ENCODE measurements at regions not wholly inside any gene's neighbourhood (a gene's known extent, or its start where the extent isn't known, plus 50 kb on each side); places are given as distances from the start of the nearest gene placed in this dataset.

DNA sequence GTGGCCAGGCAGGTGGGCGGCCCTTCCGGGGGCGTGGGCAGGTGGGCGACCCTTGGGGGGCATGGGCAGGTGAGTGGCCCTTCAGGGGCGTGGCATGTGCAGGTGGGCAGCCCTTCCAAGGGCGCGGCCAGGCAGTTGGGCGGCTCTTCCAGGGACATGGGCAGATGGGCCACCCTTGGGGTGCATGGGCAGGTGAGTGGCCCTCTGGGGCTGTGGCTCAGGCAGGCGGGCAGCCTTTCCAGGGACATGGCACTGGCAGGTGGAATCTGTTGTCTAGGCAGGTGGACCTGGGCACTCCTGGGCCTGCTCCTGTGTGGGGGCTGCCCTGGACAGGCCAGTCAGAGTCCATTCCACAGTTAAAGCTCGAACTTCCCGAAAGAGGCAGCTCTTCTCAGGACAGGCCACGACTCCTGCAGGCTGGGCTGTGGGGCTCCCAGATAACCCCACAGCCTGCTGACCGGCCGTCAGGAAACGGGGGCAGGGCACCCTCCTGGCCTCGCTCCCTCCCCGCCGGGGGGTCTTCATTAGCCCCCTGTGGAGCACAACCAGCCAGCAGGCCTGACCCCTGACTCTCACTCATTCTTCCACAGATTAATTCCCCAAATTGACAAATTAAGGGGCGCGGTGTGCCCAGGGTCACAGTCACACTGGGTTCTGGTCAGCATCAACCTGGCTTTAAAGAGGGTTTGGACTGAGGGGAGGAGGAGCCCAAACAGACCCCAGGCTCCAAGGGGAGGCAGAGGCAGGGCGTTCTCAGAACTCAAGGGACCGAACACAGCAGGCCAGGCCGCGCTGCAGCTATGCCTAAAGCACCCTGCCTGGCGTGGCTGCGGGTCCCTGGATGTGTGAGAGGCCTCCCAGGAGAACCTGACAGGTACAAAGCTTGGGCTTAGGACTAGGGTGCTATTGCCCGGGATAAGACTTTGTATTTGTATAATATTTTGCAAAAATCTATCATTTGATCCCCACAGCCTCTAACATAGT, 130.0 kb downstream of the DLL1 start:
- DNase-seq (ENCODE audit: low read depth) = no peak

DNA sequence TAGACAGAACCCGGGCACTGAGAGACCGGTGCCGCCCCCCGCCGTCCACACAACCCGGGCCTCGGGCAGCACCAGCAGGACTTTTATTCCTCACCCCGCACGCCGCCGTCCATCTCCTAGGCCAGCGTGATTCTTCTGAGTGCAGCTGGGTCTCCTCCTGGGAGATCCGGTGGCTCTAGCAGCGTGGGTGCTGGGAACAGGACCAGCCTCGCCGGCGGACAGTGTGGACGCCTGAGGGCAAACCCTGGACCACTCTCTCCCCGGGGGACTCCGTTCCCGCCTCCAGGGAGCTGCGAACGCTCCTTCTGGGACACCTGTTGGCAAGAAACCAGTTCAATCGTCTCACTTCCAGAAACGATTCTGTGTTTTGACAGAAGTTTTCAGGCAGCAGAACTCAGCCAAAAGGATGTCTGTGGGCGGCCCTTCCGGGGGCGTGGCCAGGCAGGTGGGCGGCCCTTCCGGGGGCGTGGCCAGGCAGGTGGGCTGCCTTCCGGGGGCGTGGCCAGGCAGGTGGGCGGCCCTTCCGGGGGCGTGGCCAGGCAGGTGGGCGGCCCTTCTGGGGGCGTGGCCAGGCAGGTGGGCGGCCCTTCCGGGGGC, 130.7 kb downstream of the DLL1 start:
- no peak for DNase-seq (ENCODE audit: low read depth)

DNA sequence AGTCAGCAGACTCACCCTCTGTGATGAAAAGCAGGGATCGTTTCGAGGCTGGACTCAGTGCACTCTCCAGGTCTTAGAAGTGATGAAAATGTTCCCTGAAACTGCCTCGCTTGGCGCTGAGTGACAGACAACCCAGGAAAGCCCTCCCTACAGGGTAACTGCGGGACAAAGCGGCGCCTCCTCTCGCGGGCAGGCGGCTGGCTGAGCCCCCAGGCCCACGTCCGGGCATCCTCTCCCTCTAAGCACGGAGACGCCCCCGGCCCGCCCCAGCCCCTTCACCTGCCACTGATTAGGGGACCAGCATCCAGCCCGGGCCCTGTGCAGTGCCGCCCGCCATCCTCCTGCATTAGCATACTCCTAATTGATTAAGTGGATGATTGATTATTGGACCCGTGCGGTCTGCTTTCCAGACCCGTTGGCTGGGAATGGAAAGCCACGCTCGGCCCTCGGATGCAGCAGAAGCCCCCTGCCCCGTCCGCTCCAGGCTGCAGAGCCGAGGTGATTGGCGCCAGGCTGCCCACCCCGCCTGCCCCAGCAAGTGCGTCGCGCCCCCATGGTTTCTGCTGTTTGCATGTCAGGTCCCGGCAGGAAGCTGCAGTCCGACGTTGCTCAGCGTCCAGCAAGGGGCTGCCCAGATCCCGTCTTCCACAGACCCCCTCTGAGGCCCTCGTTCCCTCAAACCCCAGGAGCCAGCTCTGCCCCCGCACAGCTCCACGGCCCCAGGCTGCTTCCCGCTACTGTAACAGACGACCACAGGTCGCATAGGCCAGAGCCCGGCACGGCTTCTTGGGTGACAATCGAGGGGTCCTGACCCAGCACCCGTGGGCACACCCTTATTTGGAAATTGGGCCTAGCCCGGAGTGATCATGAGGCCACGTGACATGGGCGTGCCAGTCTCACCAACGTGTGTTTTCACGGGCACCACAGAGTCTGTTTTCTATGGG, 131.6 kb downstream of the DLL1 start:
- no peak for DNase-seq (ENCODE audit: low read depth)

DNA sequence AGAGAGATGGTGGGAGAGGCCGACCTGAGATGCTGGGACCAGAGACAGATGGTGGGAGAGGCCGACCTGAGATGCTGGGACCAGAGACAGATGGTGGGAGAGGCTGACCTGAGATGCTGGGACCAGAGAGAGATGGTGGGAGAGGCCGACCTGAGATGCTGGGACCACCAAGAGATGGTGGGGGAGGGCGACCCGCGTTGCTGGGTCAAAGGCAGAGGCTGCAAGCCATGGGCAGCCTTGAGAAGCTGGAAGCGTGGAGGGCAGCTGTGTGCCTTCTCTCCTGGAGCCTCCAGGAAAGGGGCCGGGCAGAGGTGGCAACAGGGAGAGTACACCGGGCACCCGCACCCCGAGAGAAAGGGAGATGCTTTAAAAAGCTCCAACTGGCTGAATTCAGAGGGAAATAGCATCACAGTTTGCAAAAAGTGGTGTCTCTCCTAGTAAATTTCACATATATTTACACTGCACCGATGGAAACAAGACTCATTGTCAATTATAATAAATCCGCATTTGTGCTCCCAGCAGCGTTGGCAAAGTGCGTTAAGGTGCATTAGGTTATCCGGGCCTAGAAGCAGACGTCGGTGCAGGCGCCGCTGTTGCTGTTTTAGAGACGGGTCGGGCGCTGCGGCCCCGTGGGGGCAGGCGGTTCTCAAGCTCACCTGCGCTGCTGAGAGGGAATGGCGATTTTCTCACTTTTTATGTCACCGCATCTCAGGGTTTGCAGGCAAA, 132.4 kb downstream of the DLL1 start:
- DNase-seq (ENCODE audit: low read depth) = no peak

DNA sequence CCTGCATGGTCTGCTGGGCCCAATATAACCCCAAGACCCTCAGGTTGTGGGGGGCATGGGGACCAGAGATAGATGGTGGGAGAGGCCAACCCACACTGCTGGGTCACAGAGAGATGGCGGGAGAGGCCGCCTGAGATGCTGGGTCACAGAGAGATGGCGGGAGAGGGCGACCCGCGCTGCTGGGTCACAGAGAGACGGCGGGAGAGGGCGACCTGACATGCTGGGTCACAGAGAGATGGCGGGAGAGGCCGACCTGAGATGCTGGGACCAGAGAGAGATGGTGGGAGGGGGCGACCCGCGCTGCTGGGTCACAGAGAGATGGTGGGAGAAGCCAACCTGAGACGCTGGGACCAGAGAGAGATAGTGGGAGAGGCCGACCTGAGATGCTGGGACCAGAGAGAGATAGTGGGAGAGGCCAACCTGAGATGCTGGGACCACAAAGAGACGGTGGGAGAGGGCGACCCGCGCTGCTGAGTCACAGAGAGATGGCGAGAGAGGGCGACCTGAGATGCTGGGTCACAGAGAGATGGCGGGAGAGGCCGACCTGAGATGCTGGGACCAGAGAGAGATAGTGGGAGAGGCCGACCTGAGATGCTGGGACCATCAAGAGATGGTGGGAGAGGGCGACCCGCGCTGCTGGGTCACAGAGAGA, 133.2 kb downstream of the DLL1 start:
- no peak for DNase-seq (ENCODE audit: low read depth)

DNA sequence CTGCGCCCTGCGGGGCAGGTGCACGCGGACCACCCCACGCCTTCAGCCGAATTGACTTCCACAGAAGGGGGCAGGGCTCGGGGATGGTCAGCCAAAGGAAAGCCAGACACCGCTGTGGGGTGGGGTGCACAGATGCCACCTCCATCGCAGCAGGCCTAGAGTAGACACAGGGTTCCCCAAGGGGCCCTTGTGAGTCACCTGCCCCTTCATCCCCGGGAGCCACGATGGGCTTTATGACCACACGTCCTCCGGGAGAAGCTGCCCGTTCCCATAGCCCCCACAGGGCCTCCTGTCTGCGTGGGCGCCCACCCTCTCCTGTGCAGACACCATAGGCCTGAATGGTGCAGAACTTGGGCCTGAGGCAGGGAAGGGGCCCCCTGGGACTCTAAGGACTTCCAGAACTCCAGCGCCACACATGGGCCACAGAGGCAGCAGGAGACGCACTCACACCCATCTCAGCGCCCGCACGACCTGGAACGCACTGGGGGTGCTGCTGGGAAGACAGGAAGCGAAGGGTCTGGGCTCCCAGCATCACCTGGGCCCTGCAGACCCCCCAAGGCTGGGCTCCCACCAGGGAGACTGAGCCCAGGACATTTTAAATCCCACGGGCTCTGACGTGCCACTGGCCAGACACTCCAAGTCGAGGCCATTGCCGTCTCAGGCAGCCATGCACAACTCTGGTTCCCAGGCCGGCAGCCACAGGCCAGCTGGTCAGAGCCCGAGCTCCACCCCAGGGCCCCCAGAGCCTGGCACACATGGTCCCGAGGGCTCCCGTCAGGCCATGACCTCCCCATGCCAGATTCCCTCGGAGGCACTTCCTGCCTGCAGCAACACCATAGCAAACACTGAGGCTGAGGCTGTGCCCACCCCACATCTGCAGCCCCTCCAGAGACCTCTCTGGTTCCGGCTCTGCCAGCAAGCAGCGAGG, 134.2 kb downstream of the DLL1 start:
- DNase-seq (ENCODE audit: low read depth) = no peak

DNA sequence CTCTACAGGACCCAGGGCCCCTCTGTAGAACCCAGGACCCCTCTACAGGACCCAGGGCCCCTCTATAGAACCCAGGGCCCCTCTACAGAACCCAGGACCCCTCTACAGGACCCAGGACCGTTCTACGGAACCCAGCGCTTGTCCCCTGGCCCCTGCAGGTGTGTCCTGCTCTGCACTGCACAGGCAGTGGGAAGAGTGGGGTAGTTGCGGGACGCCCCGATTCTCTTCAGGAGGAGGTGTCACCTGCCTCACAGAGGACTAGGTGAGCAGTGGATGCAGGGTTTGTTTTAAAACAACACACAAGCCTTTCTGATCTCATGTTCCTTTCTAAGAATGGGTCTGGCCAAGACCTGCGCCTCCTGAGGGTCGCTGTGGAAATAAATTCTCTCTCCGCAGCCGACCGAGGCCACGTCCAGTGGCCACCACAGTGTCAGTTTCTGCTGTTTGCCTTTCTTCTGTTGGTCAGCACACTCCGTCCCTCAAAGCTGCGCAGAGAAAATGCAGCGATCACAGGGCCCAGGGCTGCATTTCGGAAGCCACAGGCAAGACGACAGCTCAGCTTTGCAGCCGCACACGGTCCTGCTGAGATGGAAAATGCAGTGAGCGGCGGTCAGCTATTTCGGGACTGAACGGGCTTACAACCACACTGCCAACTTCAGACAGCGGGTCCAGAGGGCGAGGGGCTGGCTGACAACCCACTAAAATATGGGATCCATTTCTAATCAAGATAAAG, 135.2 kb downstream of the DLL1 start:
- no peak for DNase-seq (ENCODE audit: low read depth)

DNA sequence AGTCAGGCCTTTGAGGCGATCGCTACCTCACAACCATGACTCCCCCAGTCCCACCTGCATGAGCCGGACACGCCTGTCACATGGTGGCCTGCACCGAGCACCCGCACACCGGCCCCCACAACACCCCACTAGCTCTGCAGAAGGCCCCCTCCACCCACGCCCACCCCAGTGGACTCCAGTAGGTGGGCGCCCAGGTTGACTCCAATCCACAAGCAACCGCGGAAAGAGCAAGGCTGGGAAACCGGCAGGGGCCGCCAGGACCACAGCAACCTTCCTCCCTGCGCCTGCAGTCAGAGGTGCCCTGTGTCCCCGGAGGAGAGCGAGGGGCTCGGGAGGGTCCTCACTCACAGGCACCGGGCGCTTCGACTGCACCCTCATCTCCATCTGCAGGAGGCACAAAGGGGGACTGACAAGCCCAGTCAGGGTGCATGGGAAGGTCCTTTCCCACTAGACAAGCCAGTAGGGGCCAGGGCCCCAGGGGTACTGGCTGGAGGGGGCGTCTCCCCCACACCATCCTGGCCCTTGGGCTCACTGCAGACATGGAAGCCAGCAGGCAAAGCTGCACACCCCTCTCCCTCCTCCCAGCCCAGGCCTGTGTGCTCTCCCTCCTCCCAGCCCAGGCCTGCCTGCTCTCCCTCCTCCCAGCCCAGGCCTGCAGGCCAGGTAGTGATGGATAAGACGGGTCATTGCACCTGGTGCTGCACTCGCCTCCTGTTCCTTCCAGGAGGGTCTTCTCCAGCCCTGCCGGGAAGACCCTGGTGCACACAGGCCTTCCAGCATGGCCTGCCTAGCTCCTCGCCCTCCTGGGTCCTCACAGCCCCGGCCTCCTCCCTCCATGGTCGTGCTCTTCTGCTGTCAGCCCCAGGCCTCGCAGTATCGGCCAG, 137.2 kb downstream of the DLL1 start:
- no peak for DNase-seq (ENCODE audit: low read depth)

DNA sequence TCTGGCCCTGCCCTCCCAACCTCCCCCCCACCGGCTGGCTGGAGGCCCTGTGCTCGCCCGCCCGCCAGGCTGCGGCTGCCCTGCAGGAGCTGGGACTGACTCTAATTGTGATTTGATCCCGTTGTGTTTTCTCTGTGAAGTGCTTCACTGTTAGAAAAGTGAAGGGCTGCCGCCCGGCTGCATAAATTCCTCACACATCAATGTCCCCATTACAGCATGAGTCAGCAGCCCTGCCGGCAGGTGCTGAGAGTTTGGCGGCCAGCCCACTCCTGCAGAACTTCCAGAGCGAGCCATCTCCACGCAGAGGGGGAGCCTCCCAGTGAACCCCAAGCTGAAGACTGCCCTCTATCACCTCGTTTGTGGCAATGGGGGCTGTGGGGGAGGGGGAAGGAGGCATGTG, 137.9 kb downstream of the DLL1 start:
- DNase-seq (ENCODE audit: low read depth) = no peak

DNA sequence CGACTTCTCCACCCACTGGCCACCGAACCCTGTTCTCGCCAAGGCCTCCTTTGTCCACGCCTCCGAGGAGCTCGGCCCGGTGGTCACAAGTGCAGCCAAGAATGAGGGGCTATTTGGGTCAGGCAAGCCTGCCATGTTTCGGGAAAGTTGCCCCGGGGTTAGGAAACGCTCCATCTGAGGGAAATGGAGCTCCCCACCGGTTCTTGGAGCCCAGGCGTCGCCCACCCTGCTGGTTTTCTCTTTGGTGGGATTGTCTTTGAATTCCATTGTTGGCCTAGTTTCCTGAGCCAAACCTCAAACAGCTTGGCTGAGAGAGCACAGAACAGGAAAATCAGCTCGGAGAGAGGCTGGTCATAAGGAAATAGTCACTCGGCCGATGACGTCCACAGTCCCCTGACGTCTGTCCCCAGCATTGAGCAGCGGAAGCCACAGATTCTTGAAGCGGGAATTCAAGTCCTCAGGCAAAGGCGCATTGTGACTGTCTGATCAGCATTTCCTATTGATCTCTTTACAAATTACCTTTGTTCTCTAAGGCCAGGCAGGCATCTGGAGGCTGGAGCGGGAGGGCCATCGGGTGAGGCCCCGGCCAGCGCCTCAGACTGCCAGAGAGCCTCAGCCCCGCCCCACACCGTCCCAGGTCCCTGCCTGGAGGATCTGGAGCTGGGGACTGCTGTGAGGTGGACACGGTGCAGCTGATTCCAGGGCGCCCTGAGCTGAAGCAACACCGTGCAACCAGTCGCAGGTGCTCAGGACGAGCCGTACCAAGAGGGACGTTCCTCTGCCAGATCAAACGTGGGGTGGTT, 138.6 kb downstream of the DLL1 start:
- DNase-seq (ENCODE audit: low read depth) = no peak

DNA sequence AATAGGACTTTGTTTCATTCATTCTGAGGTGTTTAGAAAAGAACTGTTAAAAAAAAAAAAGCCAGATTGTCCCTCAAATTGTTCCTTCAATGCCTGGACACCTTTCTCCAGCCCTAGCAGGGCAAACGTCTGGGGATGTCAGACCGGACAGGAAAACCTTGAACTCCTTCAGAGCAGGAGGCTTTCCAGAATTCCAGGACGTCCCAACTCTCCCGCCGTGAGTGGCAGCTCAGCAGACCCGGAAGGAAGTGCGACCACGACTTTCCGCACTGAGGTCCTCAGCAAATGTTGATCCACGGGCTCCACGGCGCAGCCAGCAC, 139.1 kb downstream of the DLL1 start:
- no peak for DNase-seq (ENCODE audit: low read depth)

DNA sequence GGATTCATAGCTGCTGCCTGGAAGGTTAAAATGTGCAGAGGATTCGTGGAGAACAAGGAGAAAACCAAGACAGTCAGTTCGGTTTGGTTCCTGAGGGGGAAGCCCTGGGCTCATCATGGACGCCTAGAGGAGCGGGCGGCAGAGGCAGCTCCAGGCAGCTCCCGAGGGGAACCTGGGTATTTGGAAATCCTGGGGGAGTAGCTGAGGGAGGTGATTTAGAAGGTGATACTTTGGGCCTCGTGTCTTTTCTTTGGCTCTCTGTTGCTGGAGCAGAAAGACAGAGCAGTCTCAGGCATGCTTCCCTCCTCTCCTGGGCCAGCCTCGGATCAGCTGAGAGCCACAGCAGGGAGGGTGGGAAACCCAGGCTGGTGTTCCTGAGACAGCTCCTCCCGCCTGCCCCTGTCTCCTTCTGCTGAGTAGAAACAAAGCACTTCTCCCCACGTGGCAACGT, 139.5 kb downstream of the DLL1 start:
- no peak for DNase-seq (ENCODE audit: low read depth)

DNA sequence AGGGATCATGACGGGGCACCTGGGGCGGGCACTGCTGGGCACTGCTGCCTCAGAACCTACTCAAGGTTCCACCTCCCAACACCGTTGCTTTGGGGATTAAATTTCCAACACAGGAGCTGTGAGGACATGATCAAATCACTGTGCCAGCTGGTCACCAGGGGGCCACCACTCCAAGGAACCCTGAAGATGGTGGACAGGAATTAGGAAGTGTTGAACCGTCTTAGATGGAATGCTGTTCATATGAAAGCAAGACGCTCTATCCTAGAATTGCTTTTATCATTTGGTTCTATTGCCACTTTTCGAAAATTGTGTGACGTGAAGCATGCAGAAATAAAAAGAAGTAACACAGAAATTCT, 140.3 kb downstream of the DLL1 start:
- no peak for DNase-seq (ENCODE audit: low read depth)

DNA sequence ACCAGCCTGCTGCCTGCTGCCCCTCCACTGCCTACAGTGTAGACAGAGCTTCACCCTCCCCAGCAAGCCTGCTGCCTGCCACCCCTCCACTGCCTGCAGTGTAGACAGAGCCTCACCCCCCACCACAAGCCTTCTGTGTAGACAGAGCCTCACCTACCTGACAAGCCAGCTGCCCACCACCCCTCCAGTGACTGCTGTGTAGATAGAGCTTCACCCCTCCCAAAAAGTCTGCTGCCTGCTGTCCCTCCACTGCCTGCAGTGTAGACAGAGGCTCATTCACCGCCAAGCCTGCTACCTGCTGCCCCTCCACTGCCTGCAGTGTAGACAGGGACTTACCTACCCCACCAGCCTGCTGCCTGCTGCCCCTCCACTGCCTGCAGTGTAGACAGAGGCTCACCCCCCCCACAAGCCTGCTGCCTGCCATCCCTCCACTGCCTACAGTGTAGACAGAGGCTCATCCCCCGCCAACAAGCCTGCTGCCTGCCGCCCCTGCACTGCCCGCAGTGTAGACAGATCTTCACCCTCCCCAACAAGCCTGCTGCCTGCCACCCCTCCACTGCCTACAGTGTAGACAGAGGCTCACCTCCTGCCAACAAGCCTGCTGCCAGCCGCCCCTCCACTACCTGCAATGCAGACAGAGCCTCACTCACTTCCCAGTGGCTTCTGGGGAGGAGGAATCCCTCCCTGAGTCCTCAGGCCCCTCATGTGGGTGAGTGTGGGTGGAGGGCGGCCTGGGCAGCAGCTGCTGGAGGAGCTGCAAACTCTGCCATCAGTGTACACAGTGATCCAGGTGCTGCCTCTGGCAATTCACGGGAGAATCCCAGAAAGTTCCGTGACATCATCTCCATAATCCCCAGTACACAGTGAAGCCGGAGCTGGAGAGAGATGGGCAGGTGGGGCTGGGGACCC, 140.9 kb downstream of the DLL1 start:
- no peak for DNase-seq (ENCODE audit: low read depth)

DNA sequence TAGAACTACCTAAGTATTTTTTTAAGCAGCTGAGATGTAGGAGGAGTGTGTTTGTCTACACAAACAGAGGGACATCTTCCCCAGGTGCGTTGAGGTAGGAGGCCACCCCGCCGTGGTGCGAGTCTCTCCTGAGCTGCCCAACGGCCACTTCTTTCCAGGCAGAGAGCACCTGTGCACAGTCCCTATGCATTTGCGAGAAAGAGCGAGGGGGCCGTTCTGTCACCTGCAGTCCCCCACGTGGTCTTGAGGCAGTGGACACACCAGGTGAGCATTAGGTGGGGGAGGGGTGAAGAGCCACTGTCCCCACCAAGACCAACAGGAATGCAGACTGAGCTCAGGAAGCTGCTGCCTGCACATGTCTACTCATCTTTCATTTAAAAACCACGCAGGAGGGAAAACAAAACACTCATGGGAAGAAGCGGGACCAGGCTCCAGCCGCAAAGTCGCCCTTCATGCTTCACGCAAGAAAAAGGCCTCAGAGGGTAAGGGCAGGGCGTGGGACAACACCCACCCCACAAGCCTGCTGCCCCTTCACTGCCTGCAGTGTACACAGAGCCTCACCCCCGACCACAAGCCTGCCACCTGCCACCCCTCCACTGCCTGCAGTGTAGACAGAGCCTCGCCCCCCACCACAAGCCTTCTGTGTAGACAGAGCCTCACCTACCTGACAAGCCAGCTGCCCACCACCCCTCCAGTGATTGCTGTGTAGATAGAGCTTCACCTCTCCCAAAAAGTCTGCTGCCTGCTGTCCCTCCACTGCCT, 142.0 kb downstream of the DLL1 start:
- DNase-seq (ENCODE audit: low read depth) = no peak
